Stimulated activated CD4-positive, alpha-beta T cell treated with anti-CD3 and anti-CD28 coated beads, Interleukin-15, amount 100 ng/mL, for 1 hour (primary cell): ENCODE measurements at regions not wholly inside any gene's neighbourhood (a gene's known extent, or its start where the extent isn't known, plus 50 kb on each side); places are given as distances from the start of the nearest gene placed in this dataset.
"Not testable (repeated sequence)": the region's sequence is repeated elsewhere in the genome, so short reads cannot be mapped to it uniquely, and the experiment has no call there.

Source experiments
- DNase-seq, 2 donors: peaks; one replicate each; pipeline ENCODE4 v3.0.0-alpha.2; 2020; ENCODE audit warnings: low read depth in 1 of 2, low spot score in 1 of 2

DNA sequence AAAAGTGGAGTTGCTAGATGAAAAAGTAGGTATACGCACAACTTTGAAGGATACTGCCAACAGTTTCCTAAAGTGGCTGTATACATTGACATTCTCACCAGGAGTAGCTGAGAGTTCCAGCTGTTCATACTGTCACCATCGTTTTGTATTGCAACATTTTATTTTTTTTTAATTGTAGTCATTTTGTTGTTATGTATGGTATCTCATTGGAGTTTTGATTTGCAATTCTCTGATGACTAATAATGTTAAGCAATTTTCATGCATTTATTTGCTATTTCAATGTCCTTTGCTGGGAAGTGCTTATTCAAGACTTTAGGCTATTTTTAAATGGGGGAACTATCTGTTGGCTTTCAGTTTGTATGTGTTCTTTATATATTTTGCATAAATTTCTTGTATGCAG is 185.1 kb upstream of the TGFBR2 start:
- no peak for DNase-seq

DNA sequence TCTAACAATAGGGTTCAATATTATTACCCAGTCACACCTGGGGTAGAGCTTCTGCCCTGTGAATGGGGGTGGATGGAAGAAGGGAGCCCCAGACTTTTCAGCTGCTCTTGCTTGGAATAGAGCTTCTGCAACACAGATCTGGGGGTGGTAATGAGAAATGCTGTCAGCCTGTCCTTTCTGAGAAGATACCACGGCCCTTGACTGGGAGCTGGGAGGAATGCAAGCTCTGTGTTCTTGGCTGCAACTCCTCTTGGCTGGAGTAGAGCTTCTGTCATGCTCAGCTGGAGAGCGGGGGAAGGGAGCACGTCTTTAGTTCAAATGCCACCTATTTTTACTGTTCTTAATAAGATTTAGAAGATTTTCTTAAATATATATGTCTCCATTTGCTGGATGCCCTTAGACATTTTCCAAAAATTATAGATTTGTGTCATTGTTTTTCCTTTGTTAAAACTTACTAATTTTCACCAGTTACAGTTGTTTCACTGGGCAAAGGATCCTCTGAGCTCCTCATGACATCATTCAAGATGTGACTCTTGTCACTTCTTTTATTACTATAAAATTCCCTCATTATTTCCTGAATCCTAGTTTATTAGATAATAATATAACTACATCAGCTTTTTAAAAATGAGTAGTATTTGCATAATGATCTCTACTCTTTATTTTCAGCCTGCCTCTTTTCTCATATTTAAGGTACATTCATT is 180.0 kb upstream of the TGFBR2 start:
- no peak for DNase-seq

DNA sequence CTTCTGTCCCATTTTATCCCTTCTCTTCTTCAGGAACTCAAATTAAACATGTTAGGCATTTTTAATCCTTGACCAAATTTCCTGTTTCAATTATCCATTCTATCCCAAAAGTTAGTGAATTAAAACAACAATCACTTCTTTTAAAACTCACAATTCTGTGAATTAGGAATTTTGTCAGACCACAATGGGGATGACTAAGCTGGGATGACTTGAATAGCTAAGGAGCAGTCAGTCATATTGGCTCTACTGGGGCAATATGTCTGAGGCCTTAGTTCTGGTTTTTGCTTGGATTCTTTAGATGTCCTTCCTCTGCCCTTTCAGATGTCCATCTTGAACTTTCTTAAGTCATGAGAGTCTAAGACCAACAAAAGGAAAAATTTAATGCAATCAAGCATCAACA is 178.2 kb upstream of the TGFBR2 start:
- DNase-seq: no peak

DNA sequence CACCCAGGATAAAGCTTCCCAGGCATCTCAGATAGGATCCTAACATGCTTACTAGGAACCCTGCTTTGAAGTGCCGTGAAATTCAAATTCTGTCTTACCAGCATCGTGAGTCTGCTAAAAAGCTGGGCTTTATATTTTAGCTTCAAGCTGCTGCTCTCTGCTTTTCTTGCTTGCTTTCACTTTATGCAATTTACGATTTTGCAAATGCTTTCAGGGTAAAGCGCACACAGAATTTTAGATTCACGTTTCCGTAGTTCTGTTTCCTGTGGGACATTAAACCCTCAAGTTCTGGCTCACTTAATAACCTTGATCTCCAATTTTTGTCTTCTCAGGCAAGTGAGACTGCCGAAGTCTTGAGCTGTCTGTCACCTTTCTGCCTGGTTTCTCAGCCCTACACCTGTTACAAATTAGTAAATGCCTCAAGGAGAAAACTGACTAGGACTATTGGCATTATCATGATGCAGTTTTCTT is 170.5 kb upstream of the TGFBR2 start:
- no peak for DNase-seq

DNA sequence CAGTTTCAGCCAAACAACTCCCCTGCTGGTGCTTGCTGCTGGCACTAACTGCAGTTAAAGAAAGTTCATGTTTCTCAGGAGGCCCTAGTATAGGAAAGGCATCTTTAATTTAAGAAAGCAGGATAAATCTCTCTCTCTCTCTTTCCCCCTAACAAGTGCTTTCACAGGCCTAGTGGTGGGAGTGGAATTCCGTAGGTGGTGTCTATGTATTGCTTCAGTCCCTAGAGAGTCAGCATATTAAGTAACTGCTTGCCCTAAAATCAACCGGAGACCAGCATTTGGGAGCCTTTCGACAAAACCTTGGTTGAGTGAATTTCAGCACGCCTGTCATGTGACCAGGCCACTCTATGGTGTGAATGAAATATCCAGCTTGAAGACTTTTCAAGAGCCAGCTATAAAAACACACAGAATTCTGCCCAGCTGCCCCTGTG is 169.2 kb upstream of the TGFBR2 start:
- DNase-seq: no peak

DNA sequence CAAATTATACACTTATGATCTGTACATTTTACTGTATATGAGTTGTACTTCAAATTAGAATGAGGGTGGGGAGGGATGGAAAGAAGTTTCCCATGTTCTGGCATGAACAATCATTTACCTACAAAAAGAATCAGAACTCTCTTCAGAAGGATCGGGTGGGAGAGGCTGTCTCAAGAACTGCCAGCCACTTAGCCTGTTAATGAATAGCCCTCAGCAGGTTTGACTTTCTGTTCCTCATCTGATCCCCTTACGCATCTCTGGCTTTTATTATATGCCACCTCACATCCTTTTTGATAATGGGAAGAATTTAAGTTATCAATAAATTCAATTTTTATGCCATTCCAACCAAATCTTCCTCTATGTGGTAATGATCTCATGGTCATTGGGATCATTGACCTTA is 168.3 kb upstream of the TGFBR2 start:
- DNase-seq: no peak

DNA sequence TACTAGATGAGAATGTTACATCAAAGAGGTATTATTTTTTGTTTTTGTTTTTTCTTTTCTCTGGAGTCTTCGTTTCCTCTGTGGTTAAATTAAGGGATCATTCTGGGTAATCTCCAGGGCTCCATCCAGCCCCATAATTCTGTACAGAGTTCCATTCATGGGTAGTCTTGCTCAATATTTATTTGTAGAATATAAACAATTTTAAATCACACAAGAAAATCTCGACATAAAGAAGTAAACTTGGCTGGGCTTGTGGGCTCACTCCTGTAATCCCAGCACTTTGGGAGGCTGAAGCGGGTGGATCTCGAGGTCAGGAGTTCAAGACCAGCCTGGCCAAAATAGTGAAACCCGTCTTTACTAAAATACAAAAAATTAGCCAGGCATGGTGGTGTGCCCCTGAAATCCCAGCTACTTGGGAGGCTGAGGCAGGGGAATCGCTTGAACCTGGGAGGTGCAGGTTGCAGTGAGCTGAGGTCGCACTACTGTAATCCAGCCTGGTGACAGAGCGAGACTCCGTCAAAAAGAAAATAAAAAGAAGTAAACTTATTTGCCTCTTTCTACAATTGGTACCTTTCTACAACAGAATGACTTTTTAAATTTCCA is 166.8 kb upstream of the TGFBR2 start:
- DNase-seq: no peak

DNA sequence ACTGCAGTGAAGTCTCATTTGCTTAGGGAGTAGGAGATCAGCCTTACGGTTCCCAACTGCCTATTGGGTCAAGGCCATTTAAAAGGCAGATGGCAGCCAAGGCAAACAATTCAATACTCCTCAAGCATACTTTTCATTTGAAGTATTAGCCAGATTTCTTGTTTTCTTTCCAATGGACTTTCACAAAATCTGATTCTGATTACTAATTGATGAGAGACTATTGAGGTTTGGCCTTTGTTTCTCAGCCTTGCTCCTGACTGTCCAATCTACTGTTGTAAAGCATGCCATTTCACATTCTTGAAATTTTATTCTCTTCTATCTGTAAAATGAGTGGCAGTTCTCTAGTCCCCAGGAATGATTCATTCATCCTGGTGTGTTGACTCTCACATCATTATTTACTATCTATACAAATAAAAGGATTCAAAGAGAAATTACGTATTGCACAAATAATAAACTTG is 166.2 kb upstream of the TGFBR2 start:
- DNase-seq: no peak

DNA sequence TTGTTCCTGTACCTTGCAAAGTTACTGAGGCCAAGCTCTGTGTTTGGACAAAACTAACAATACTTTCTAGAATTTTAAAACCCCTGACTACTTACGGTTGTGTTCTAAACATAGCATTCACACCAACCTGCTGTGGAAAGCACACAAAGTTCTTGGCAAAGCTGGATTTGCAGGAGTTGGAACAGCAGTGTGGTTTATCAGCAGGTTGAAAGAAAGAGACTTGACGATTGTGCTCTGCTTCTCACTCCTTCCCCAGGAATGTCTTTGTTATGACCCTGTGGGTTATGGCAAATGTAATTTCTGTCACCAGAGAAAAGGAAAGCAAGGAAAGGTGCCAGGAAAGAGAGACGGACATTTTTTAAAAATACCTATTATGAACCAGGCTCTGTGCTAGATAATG is 165.5 kb upstream of the TGFBR2 start:
- no peak for DNase-seq

DNA sequence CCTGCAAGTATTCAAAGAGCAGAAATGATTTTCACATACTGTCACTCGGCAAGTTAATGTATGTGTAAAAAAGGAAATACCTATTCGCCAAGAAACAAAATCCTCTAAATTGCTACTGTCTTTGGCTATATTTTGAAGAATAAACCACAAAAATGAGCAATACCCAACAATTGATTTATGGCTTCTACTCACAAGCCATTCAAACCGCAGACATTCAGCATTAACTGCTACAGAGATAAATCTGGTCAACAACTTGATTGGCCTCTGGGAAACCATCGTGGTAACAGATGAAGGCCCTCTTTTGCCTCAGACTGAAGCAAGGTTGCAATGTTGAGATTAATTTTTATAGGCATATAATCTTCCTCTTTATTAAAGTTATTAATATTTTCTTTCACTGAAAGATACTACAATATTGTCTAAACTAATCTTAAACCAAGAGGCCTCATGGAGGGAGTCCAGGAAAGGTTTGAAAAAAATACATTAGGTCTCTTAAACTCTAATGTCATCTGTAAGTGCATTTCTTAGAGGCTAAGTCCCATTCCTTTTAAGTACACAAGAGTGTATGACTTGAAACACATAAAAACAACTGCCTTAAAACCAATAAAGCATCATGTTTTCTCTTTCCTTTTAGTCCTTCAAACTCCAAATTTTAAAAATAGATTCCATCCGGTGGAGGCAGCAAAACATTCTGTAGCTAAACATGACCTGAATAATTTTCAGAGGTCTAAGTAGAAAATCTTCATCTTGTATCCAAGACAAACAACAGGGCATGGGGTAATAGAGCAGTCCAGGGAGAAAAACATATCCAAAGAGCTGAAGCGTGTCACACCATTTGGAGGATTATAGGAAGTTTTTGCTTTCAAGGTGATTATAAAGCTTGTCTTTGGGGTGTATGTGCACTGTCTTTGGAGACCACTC is 162.4 kb upstream of the TGFBR2 start:
- no peak for DNase-seq

DNA sequence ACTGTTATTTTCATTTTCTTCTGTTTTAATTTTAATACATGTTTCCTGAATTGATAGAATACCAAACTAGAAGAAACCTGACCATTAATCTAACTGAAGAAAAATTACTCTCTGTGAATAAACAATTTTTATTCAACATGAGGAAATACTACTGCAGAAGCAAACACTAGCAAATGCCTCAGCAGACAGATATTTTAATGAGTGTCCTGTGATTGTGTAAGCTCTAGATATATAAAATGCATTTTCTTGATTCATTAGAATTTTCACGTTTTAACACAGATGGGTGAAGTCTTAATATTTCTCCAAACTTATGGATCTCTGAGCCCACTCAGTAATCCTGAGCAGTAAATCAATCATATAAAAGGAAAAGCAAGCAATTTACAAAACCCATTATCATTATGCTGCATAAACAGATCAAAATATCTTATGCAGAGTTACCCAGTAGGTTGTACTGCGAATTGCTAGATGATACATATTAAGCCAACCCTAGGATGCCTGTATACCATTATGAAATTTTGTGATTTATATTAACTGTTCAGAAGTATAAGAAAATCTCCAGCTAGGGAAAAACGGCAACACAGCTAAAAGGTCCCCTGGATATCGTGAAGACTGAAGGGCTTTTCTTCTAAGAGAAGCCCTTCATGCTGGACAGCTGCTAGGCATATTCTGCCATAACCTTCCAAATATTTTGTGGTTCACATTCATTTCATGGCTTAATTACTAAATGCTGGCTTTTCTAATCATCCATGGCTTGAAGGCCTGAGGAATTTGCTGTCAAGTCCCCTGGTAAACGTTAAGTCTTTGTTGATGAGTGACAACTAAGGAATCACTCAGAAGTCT is 157.7 kb upstream of the TGFBR2 start:
- DNase-seq: no peak

DNA sequence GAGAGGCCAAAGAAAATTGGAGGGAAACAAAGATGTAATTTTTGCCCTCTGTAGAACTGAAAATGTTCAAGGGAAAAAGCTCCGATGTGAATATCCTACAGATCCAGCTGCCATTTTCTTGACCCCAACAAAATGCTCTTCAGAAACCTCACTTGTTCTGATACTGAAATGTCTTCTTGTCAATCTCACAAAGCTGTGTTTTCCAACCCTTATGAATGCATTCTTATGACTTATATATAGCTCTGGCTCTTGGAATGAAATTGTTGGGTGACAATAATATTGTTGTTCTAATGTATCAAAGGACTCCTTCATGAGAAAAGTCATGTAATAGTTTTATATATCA is 157.1 kb upstream of the TGFBR2 start:
- DNase-seq: no peak

DNA sequence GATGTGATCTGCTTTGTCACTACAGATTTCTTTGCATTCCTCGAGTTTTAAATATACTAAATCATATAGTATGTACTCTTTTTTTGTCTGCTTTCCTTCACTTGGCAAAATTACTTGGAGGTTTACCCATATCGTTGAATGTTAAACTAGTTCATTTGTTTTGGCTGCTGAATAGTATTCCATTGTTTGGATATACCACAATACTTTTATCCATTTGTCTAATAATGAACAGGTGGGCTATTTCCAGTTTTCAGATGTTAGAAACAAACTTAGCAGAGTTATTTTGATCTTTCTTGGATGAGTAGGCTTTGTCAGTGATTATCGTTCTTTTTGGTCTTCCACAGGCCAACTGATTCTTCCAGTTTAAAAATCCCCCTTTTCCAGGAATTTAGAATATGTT is 154.0 kb upstream of the TGFBR2 start:
- DNase-seq: no peak

DNA sequence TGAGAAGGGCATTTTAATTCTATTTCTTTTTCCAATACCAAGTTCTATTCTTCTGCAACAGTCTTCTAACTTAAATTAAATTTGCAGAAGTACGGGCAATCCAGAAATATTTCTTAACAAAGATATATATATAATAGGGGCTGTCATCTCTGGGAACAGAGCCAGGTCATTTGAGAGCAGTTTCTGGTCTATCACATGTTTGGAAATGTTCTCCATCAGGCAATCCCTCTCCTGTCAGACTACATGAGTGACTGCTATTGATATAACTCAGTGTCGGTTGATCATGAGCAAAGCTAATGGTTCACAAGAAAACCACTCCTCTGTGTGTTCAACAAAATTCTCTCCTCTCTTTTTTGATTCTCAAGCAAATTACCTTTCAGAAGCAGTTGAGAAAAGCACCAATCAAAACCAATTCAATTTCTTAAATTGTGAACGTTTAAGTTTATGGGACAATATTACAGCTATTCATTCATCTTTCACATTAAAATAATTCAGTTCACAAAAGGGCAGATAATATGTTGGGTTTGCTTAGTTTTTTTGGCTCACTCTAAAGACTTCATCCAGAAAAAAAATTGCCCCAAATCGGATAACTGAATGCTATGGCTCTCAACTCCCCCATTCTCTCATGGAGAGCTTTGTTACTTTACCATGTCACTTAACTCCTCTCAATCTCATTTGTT is 152.9 kb upstream of the TGFBR2 start:
- DNase-seq: no peak

DNA sequence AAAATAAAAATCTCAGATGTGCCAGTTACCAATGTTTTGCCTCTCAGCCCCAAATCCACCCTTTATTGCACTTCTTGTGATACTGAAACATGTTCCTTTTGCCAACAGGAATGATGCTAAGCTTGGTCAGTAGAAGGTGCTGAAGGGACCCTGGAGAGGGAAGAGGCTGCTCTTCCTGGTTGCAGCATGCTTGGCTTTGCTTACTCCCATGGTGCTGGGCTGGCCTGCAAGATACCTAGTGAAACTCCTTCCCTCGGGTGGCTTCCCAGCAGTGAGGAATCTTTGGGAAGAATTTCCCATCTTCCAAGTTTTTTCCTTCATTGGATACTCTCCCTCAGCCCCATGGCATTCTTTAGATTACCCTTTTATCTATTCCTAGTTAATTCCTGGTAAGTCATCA is 151.8 kb upstream of the TGFBR2 start:
- DNase-seq: no peak

DNA sequence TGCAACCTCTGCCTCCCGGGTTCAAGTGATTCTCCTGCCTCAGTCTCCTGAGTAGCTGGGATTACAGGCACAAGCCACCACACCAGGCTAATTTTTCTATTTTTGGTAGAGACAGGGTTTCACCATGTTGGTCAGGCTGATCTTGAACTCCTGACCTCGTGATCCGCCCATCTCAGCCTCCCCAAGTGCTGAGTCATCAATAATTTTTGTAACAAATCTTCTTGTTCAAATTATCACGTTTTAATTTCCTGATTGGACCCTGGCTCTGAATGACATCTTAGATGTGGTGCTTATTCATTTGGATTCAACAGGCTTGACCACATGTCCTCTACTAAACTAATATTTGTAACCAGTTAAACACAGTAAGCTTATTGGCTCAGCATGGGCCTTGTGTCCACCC is 151.3 kb upstream of the TGFBR2 start:
- not testable (repeated sequence) for DNase-seq

DNA sequence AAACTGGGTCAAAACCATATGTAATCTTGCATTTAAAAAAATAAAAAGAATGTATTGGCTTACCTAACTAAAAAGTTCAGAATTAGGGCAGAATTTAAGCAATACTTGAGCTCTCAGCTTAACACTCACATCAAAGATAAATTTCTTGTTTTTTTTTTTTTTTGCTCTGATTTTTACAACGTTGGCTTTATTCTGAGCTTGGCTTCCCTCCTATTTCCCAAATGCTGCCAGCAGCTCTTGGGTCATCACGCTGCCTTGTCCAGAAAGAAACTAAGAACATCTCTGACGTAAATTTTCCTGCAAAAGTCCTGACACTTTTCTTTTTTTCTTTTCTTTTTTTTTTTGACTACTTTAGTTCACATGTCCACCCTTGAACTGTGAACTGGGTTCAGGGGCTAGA is 150.6 kb upstream of the TGFBR2 start:
- DNase-seq: no peak

DNA sequence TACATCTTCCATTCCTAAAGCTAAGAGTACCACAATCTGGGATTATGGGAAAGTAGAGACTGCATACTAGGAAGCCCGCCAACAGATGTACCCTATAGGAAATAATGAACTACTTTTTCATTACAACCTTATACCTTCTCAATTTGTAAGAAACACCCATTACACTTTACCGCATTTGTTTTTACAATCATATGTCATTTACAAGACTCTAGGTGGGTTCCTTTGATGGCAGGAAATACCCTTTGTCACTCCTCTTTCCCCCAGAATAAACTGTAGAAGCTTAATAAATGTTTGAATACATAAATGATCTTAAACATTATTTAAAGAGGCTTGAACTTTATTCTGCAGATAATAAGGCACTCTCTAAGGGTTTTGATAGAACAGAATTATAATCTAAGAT is 150.1 kb upstream of the TGFBR2 start:
- DNase-seq: no peak

DNA sequence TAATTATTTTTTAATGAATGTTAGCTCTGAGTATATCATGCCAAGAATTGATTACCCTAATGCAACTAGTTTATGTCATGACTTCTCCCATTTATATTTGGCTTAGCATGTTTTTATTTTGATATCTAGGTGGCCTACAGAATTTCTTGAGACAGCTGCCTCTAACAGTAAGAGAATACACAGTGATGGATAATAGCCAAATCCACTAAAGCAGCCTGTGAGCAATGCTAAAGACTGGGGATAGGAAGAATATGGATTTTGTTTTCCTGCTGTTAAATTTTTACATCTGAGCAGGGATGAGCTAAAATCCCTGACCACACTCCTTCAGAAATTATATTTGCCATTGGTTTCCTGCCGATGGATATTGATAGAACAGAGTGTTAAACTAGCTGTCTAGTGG is 149.3 kb upstream of the TGFBR2 start:
- DNase-seq: no peak

DNA sequence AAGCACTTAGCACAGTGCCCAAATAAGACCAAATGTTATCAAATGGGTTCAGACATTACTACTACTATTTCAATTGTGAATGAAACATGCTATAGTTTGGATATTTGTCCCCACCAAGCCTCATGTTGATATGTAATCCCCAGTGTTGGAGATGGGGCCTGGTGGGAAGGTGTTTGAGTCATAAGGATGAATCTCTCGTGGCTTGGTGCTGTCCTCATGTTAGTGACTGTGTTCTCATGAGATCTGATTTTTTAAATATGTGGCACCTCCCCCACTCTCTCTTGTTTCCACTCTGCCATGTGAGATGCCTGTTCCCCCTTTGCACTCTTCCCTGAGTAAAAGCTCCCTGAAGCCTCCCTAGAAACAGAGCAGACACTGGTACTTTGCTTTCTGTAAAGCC is 148.7 kb upstream of the TGFBR2 start:
- no peak for DNase-seq
